ENCODE measurements at regions not wholly inside any gene's neighbourhood (a gene's known extent, or its start where the extent isn't known, plus 50 kb on each side); places are given as distances from the start of the nearest gene placed in this dataset.

GRCh38 chr18:40935423-40935822 lies 1019.6 kb upstream of the PIK3C3 start:
- Histone ChIP-seq H3K9me3 (ENCODE audit: control insufficient read depth in 2 of 2, insufficient read depth in 1 of 2, low read depth in 1 of 2, low read length in 1 of 2) (no peaks in the 10 kb centered on the region), H3K4me3 (ENCODE audit: low read depth in 1 of 2, low read length in 2 of 2) (no peak overlapping the region), H3K4me1 (ENCODE audit: control insufficient read depth in 2 of 2, insufficient read depth in 2 of 2, low read length in 1 of 2) (no peaks in the 10 kb centered on the region), H3K27me3 (ENCODE audit: control insufficient read depth in 1 of 2, insufficient read depth in 2 of 2, low read length in 2 of 2) (no peaks in the 10 kb centered on the region), H3K27ac (ENCODE audit: low read depth in 2 of 2, low read length in 1 of 2) (no peak overlapping the region), H3K36me3 (ENCODE audit: control insufficient read depth in 2 of 2, insufficient read depth in 2 of 2, low read length in 1 of 2) (no peaks in the 10 kb centered on the region)
- 38 to 48% methylated on average over 1 of the region's 1 CpG for WGBS, 2 donors

- Histone ChIP-seq H3K9me3 (ENCODE audit: control insufficient read depth in 2 of 2, insufficient read depth in 1 of 2, low read depth in 1 of 2, low read length in 1 of 2) (no peaks in the 10 kb centered on the region), H3K4me1 (ENCODE audit: control insufficient read depth in 2 of 2, insufficient read depth in 2 of 2, low read length in 1 of 2) (no peaks in the 10 kb centered on the region), H3K4me3 (ENCODE audit: low read depth in 1 of 2, low read length in 2 of 2) (no peak overlapping the region), H3K36me3 (ENCODE audit: control insufficient read depth in 2 of 2, insufficient read depth in 2 of 2, low read length in 1 of 2) (no peaks in the 10 kb centered on the region), H3K27me3 (ENCODE audit: control insufficient read depth in 1 of 2, insufficient read depth in 2 of 2, low read length in 2 of 2) (no peaks in the 10 kb centered on the region), H3K27ac (ENCODE audit: low read depth in 2 of 2, low read length in 1 of 2) (no peak overlapping the region)
- 71 to 94% methylated on average over 2 of the region's 2 CpGs for WGBS, 2 donors
These were observed 1022.2 kb upstream of the PIK3C3 start for GRCh38 chr18:40932862-40933261.

- no peak overlapping the region for H3K4me3 ChIP-seq (ENCODE audit: low read depth in 1 of 2, low read length in 2 of 2)
These were observed 1024.7 kb upstream of the PIK3C3 start for GRCh38 chr18:40930211-40930882.

GRCh38 chr18:40929399-40929798 lies 1025.6 kb upstream of the PIK3C3 start:
- Histone ChIP-seq H3K4me1 (ENCODE audit: control insufficient read depth in 2 of 2, insufficient read depth in 2 of 2, low read length in 1 of 2) (no peaks in the 10 kb centered on the region), H3K27ac (ENCODE audit: low read depth in 2 of 2, low read length in 1 of 2) (no peak overlapping the region), H3K9me3 (ENCODE audit: control insufficient read depth in 2 of 2, insufficient read depth in 1 of 2, low read depth in 1 of 2, low read length in 1 of 2) (no peaks in the 10 kb centered on the region), H3K4me3 (ENCODE audit: low read depth in 1 of 2, low read length in 2 of 2) (no peak overlapping the region), H3K27me3 (ENCODE audit: control insufficient read depth in 1 of 2, insufficient read depth in 2 of 2, low read length in 2 of 2) (no peaks in the 10 kb centered on the region), H3K36me3 (ENCODE audit: control insufficient read depth in 2 of 2, insufficient read depth in 2 of 2, low read length in 1 of 2) (no peaks in the 10 kb centered on the region)
- WGBS, 2 donors, result 73 to 82% methylated on average over 7 of the region's 7 CpGs

More at GRCh38 chr18:40930211-40930882, 1024.7 kb upstream of the PIK3C3 start:
- WGBS, 2 donors, result 74 to 76% methylated on average over 5 of the region's 5 CpGs
- Histone ChIP-seq H3K36me3 (ENCODE audit: control insufficient read depth in 2 of 2, insufficient read depth in 2 of 2, low read length in 1 of 2) (no peaks in the 10 kb centered on the region), H3K9me3 (ENCODE audit: control insufficient read depth in 2 of 2, insufficient read depth in 1 of 2, low read depth in 1 of 2, low read length in 1 of 2) (no peaks in the 10 kb centered on the region), H3K27me3 (ENCODE audit: control insufficient read depth in 1 of 2, insufficient read depth in 2 of 2, low read length in 2 of 2) (no peaks in the 10 kb centered on the region), H3K27ac (ENCODE audit: low read depth in 2 of 2, low read length in 1 of 2) (no peak overlapping the region), H3K4me1 (ENCODE audit: control insufficient read depth in 2 of 2, insufficient read depth in 2 of 2, low read length in 1 of 2) (no peaks in the 10 kb centered on the region)

GRCh38 chr18:40926679-40927078 lies 1028.4 kb upstream of the PIK3C3 start:
- no peak overlapping the region for H3K4me3 ChIP-seq (ENCODE audit: low read depth in 1 of 2, low read length in 2 of 2)
- H3K4me1 ChIP-seq (ENCODE audit: control insufficient read depth in 2 of 2, insufficient read depth in 2 of 2, low read length in 1 of 2), result no peaks in the 10 kb centered on the region
- no peaks in the 10 kb centered on the region for H3K27me3 ChIP-seq (ENCODE audit: control insufficient read depth in 1 of 2, insufficient read depth in 2 of 2, low read length in 2 of 2)
- H3K27ac ChIP-seq (ENCODE audit: low read depth in 2 of 2, low read length in 1 of 2), result no peak overlapping the region
- 81 to 84% methylated on average over 5 of the region's 5 CpGs for WGBS, 2 donors
- no peaks in the 10 kb centered on the region for H3K36me3 ChIP-seq (ENCODE audit: control insufficient read depth in 2 of 2, insufficient read depth in 2 of 2, low read length in 1 of 2)
- no peaks in the 10 kb centered on the region for H3K9me3 ChIP-seq (ENCODE audit: control insufficient read depth in 2 of 2, insufficient read depth in 1 of 2, low read depth in 1 of 2, low read length in 1 of 2)

- no peaks in the 10 kb centered on the region for H3K27me3 ChIP-seq (ENCODE audit: control insufficient read depth in 1 of 2, insufficient read depth in 2 of 2, low read length in 2 of 2)
- no peak overlapping the region for H3K27ac ChIP-seq (ENCODE audit: low read depth in 2 of 2, low read length in 1 of 2)
- no peak overlapping the region for H3K4me3 ChIP-seq (ENCODE audit: low read depth in 1 of 2, low read length in 2 of 2)
- no peaks in the 10 kb centered on the region for H3K9me3 ChIP-seq (ENCODE audit: control insufficient read depth in 2 of 2, insufficient read depth in 1 of 2, low read depth in 1 of 2, low read length in 1 of 2)
- peaks cover 0 to 2% of the 10 kb centered on the region in 2 donors for H3K4me1 ChIP-seq (ENCODE audit: control insufficient read depth in 2 of 2, insufficient read depth in 2 of 2, low read length in 1 of 2)
- WGBS, 2 donors, result 86 to 96% methylated on average over 1 of the region's 1 CpG
- no peaks in the 10 kb centered on the region for H3K36me3 ChIP-seq (ENCODE audit: control insufficient read depth in 2 of 2, insufficient read depth in 2 of 2, low read length in 1 of 2)
These were observed 1029.9 kb upstream of the PIK3C3 start for GRCh38 chr18:40925071-40925541.

- Histone ChIP-seq H3K36me3 (ENCODE audit: control insufficient read depth in 2 of 2, insufficient read depth in 2 of 2, low read length in 1 of 2) (no peaks in the 10 kb centered on the region), H3K4me1 (ENCODE audit: control insufficient read depth in 2 of 2, insufficient read depth in 2 of 2, low read length in 1 of 2) (peaks cover 0 to 2% of the 10 kb centered on the region in 2 donors), H3K27me3 (ENCODE audit: control insufficient read depth in 1 of 2, insufficient read depth in 2 of 2, low read length in 2 of 2) (no peaks in the 10 kb centered on the region), H3K9me3 (ENCODE audit: control insufficient read depth in 2 of 2, insufficient read depth in 1 of 2, low read depth in 1 of 2, low read length in 1 of 2) (no peaks in the 10 kb centered on the region), H3K4me3 (ENCODE audit: low read depth in 1 of 2, low read length in 2 of 2) (no peak overlapping the region), H3K27ac (ENCODE audit: low read depth in 2 of 2, low read length in 1 of 2) (no peak overlapping the region)
- WGBS, 2 donors, result 65 to 74% methylated on average over 4 of the region's 4 CpGs
These were observed 1033.0 kb upstream of the PIK3C3 start for GRCh38 chr18:40921845-40922629.

- Histone ChIP-seq H3K4me1 (ENCODE audit: control insufficient read depth in 2 of 2, insufficient read depth in 2 of 2, low read length in 1 of 2) (peaks cover 0 to 2% of the 10 kb centered on the region in 2 donors), H3K9me3 (ENCODE audit: control insufficient read depth in 2 of 2, insufficient read depth in 1 of 2, low read depth in 1 of 2, low read length in 1 of 2) (no peaks in the 10 kb centered on the region)
These were observed 1038.0 kb upstream of the PIK3C3 start for GRCh38 chr18:40917056-40917455.

GRCh38 chr18:40915724-40916123 lies 1039.3 kb upstream of the PIK3C3 start:
- Histone ChIP-seq H3K4me3 (ENCODE audit: low read depth in 1 of 2, low read length in 2 of 2) (no peak overlapping the region), H3K27ac (ENCODE audit: low read depth in 2 of 2, low read length in 1 of 2) (no peak overlapping the region), H3K36me3 (ENCODE audit: control insufficient read depth in 2 of 2, insufficient read depth in 2 of 2, low read length in 1 of 2) (no peaks in the 10 kb centered on the region), H3K27me3 (ENCODE audit: control insufficient read depth in 1 of 2, insufficient read depth in 2 of 2, low read length in 2 of 2) (no peaks in the 10 kb centered on the region), H3K4me1 (ENCODE audit: control insufficient read depth in 2 of 2, insufficient read depth in 2 of 2, low read length in 1 of 2) (no peaks in the 10 kb centered on the region), H3K9me3 (ENCODE audit: control insufficient read depth in 2 of 2, insufficient read depth in 1 of 2, low read depth in 1 of 2, low read length in 1 of 2) (no peaks in the 10 kb centered on the region)
- WGBS, 2 donors, result 84% methylated on average over 4 of the region's 4 CpGs

More at GRCh38 chr18:40917056-40917455, 1038.0 kb upstream of the PIK3C3 start:
- H3K36me3 ChIP-seq (ENCODE audit: control insufficient read depth in 2 of 2, insufficient read depth in 2 of 2, low read length in 1 of 2), result no peaks in the 10 kb centered on the region
- H3K4me3 ChIP-seq (ENCODE audit: low read depth in 1 of 2, low read length in 2 of 2), result no peak overlapping the region
- H3K27ac ChIP-seq (ENCODE audit: low read depth in 2 of 2, low read length in 1 of 2), result no peak overlapping the region
- no peaks in the 10 kb centered on the region for H3K27me3 ChIP-seq (ENCODE audit: control insufficient read depth in 1 of 2, insufficient read depth in 2 of 2, low read length in 2 of 2)

Measured in esophagus (tissue), 2 donors.